A549 (cell line): ENCODE measurements at regions not wholly inside any gene's neighbourhood (a gene's known extent, or its start where the extent isn't known, plus 50 kb on each side); places are given as distances from the start of the nearest gene placed in this dataset.

Experiments
- CBX2 ChIP-seq: fragments of 200-600 bp; sonication (generic); IDR thresholded peaks from 2 replicates; pipeline ENCODE4 v1.6.1; 2016; ENCODE audit warnings: low read depth, mild to moderate bottlenecking, borderline replicate concordance
- CHD4 ChIP-seq: fragments of 200-600 bp; sonication (generic); IDR thresholded peaks from 2 replicates; pipeline ENCODE4 v1.6.1; 2016; ENCODE audit warnings: antibody characterized with exemption, mild to moderate bottlenecking, borderline replicate concordance
- EP300 ChIP-seq, 2 experiments: fragments of >200 bp; sonication (Bioruptor Twin); formaldehyde crosslinking; IDR thresholded peaks; 2 replicates in 1 of 2; 3 replicates in 1 of 2; pipeline ENCODE4 v1.6.1; 2016 to 2017
- KDM1A ChIP-seq: fragments of 200-600 bp; sonication (generic); IDR thresholded peaks from 2 replicates; pipeline ENCODE4 v1.6.1; 2016; ENCODE audit warnings: low read depth, mild to moderate bottlenecking
- MAFK ChIP-seq: fragments of 450-650 bp; IDR thresholded peaks from 2 replicates; pipeline ENCODE4 v1.6.1; 2014; ENCODE audit not compliant: partially characterized antibody
- POLR2A ChIP-seq: IDR thresholded peaks from 2 replicates; pipeline ENCODE4 v1.6.1; 2012; ENCODE audit warnings: mild to moderate bottlenecking, low read length
- RCOR1 ChIP-seq: fragments of 150-350 bp; IDR thresholded peaks from 2 replicates; pipeline ENCODE4 v1.6.1; 2014; ENCODE audit warnings: antibody characterized with exemption, low read length, low read depth
- SMC3 ChIP-seq: fragments of >200 bp; sonication (Bioruptor Twin); formaldehyde crosslinking; IDR thresholded peaks from 3 replicates; pipeline ENCODE4 v1.6.1; 2018; ENCODE audit warnings: inconsistent platforms
- TP53 ChIP-seq: fragments of 250-450 bp; sonication (Bioruptor Pico); IDR thresholded peaks from 2 replicates; pipeline ENCODE4 v1.5.0; 2021; ENCODE audit warnings: mild to moderate bottlenecking, moderate library complexity
- TF ChIP-seq, protein P1 (sequence below): fragments of >200 bp; sonication (Bioruptor Twin); formaldehyde crosslinking; IDR thresholded peaks from 3 replicates; pipeline ENCODE4 v1.5.1; 2016
- TF ChIP-seq, protein P2 (sequence below): IDR thresholded peaks from 2 replicates; pipeline ENCODE4 v1.6.1; 2012
- TF ChIP-seq, protein P3 (sequence below): fragments of 450-650 bp; IDR thresholded peaks from 2 replicates; pipeline ENCODE4 v1.6.1; 2014; ENCODE audit warnings: antibody characterized with exemption
- TF ChIP-seq, protein P4 (sequence below): IDR thresholded peaks from 2 replicates; pipeline ENCODE4 v1.6.1; 2012; ENCODE audit warnings: low read depth, borderline replicate concordance

DNA sequence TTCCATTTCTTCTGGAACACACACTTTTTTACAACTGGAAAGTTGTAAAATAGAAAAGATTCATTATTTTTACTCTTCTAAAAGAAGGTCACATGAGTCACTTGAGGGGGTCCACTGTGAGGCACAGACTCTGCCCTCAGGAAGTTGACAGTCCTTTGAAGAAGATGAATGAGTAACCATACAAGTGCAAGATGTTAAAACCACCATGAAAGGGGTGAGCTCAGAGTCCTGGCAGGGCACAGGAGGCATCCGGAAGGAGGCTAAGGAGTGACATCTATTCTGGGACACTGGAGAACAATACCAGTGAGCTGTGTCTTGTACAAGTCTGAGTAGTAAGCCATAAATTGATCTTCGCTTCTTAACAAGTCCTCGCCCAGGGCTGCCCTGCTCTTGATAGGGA, 126.0 kb upstream of the FRMD6 start:
- TF ChIP-seq, protein P1, sequence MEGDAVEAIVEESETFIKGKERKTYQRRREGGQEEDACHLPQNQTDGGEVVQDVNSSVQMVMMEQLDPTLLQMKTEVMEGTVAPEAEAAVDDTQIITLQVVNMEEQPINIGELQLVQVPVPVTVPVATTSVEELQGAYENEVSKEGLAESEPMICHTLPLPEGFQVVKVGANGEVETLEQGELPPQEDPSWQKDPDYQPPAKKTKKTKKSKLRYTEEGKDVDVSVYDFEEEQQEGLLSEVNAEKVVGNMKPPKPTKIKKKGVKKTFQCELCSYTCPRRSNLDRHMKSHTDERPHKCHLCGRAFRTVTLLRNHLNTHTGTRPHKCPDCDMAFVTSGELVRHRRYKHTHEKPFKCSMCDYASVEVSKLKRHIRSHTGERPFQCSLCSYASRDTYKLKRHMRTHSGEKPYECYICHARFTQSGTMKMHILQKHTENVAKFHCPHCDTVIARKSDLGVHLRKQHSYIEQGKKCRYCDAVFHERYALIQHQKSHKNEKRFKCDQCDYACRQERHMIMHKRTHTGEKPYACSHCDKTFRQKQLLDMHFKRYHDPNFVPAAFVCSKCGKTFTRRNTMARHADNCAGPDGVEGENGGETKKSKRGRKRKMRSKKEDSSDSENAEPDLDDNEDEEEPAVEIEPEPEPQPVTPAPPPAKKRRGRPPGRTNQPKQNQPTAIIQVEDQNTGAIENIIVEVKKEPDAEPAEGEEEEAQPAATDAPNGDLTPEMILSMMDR: no peak
- TF ChIP-seq, protein P2, sequence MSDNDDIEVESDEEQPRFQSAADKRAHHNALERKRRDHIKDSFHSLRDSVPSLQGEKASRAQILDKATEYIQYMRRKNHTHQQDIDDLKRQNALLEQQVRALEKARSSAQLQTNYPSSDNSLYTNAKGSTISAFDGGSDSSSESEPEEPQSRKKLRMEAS: no peak
- TF ChIP-seq CBX2: no peak
- TF ChIP-seq EP300 (IDR thresholded peaks at IDR 0.05): no peak
- TF ChIP-seq MAFK: no peak
- TF ChIP-seq, protein P3, sequence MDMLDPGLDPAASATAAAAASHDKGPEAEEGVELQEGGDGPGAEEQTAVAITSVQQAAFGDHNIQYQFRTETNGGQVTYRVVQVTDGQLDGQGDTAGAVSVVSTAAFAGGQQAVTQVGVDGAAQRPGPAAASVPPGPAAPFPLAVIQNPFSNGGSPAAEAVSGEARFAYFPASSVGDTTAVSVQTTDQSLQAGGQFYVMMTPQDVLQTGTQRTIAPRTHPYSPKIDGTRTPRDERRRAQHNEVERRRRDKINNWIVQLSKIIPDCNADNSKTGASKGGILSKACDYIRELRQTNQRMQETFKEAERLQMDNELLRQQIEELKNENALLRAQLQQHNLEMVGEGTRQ: no peak
- TF ChIP-seq, protein P4, sequence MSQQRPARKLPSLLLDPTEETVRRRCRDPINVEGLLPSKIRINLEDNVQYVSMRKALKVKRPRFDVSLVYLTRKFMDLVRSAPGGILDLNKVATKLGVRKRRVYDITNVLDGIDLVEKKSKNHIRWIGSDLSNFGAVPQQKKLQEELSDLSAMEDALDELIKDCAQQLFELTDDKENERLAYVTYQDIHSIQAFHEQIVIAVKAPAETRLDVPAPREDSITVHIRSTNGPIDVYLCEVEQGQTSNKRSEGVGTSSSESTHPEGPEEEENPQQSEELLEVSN: no peak
- TF ChIP-seq SMC3: no peak
- TF ChIP-seq TP53 (CRISPR knock-in tag): no peak
- TF ChIP-seq POLR2A: no peak
- TF ChIP-seq RCOR1: no peak
- TF ChIP-seq CHD4: no peak
- no peak for TF ChIP-seq KDM1A
